ENCODE measurements at regions not wholly inside any gene's neighbourhood (a gene's known extent, or its start where the extent isn't known, plus 50 kb on each side); places are given as distances from the start of the nearest gene placed in this dataset.

DNA sequence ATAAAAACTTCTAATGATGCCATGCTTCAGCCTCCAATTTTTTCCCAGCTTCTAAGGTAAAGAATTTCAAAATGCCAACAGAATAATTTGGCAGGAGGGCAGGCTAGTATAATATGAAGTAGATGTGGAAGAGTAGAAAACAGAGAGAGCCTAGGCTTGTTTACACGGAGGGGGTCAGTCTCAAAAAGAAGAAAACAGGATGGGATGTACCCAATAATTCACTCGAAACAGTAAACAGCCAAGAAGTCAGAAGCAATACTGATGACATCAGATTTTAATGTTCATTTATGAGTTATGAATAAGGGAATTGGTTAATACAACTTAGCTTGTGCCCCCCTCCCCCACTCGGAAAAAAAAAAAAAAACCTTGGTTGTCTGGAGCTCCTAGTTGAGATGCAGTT is 422.5 kb downstream of the FOXO1 start:
- TF ChIP-seq, protein P1, sequence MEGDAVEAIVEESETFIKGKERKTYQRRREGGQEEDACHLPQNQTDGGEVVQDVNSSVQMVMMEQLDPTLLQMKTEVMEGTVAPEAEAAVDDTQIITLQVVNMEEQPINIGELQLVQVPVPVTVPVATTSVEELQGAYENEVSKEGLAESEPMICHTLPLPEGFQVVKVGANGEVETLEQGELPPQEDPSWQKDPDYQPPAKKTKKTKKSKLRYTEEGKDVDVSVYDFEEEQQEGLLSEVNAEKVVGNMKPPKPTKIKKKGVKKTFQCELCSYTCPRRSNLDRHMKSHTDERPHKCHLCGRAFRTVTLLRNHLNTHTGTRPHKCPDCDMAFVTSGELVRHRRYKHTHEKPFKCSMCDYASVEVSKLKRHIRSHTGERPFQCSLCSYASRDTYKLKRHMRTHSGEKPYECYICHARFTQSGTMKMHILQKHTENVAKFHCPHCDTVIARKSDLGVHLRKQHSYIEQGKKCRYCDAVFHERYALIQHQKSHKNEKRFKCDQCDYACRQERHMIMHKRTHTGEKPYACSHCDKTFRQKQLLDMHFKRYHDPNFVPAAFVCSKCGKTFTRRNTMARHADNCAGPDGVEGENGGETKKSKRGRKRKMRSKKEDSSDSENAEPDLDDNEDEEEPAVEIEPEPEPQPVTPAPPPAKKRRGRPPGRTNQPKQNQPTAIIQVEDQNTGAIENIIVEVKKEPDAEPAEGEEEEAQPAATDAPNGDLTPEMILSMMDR (IDR thresholded peaks at IDR 0.05) = no peak
- no peak for TF ChIP-seq POLR2AphosphoS5 (IDR thresholded peaks at IDR 0.05)

Measured in breast epithelium (tissue), 3 donors.